Activated naive CD4-positive, alpha-beta T cell treated with Interleukin-2 at 50 U/mL for 16 hours (primary cell): ENCODE measurements at regions not wholly inside any gene's neighbourhood (a gene's known extent, or its start where the extent isn't known, plus 50 kb on each side); places are given as distances from the start of the nearest gene placed in this dataset.

Experiments
- DNase-seq: peaks from one replicate; pipeline ENCODE4 v3.0.0-alpha.2; 2020

GRCh38 chr18:67710639-67711038, 194.1 kb upstream of the DSEL start:
- no peak for DNase-seq

- DNase-seq = no peak
Observed at GRCh38 chr18:67705748-67706147, 189.2 kb upstream of the DSEL start.

DNA sequence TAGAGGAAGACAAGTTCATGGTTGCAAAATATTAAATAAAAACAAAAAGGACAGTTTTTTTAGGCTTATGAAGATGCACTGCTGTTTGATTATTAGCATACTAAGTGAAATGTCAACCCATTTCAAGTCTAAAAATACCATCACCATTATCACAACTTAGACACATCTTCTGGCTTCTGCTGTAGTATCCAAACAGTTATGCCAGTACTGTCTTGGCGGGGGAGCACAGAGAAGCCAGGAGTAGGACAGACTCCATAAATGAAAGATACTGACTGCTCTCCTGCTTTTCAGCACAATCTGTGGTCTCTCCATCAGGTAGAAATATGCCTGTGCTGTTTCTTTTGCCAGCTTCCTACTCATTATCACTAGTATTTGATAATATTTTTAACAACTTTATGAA, 179.2 kb upstream of the DSEL start:
- no peak for DNase-seq

DNA sequence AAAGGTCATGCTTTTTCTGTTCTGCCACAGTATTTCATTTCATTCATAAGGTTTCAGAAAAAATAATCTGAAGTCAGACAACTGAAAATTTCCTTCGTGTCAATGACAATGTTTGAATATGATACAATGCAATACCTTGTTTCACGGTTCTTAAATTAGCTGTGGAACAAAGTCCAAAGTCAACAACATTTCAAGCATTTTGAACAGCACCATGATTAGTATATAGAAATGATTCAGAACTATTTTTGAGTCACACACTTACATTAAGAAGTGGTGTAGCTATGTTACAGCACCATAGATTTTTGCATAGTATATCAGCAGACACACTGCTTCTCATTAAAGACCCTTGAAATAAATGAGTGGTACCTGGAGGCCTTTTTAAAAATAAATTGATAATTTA, 178.3 kb upstream of the DSEL start:
- no peak for DNase-seq

- no peak for DNase-seq
Observed at GRCh38 chr18:67692811-67693210, 176.3 kb upstream of the DSEL start.

- DNase-seq = no peak
Observed at GRCh38 chr18:67682516-67682915, 166.0 kb upstream of the DSEL start.

DNA sequence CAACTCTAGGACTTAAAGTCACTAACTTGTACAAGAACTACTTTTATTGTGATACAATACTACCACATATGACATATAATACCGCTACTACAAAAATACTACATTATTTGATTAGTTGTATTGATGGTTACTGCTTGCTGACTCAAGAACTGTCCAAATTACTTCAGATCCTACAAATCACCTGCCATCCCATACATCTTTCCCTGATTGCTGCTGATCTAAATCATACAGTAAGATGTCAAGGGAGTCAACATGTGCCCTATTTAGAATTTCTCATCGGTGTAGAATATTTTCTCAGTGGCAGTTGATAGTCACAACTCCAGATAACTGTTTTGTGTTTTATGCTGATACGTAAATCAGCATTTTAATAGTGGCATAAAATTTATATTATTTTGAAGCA, 161.0 kb upstream of the DSEL start:
- no peak for DNase-seq

GRCh38 chr18:67672716-67673115, 156.2 kb upstream of the DSEL start:
- DNase-seq = no peak

DNA sequence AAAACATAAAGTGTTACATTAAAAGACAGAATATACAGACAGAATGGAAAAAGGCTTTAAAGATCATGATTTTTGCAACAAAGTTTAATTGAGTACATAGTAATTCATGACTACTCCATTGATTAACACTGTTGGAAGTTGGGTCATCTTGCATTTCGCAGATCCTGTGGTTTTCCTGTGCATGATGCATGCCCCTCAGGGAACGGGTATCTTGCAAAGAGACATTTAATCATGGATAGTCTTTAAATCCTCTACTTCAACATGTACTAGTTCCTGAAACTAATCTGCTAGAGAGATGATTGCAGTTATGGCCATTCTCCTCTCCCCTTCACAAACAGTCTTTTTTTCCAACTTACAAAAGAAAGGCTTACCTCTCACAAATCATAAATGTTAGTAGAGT, 155.6 kb upstream of the DSEL start:
- no peak for DNase-seq

- no peak for DNase-seq
Observed at GRCh38 chr18:67670024-67670543, 153.6 kb upstream of the DSEL start.

DNA sequence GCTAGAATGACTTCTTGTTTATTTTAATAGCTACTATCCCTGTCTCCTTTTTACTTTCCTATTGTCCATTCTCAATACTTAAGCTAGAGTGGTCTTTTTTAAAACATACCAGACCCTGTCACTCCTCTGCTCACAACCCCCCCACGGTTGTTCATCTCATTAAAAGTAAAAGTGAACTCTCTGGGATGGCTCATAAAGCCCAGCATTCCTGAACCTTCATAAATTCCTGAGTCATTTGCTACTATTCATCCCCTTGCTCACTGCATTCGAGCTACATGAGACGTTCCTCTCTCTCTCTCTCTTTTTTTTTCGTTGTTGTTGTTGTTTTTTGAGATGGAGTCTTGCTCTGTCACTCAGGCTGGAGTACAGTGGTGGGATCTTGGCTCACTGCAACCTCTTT, 148.7 kb upstream of the DSEL start:
- DNase-seq = no peak

DNA sequence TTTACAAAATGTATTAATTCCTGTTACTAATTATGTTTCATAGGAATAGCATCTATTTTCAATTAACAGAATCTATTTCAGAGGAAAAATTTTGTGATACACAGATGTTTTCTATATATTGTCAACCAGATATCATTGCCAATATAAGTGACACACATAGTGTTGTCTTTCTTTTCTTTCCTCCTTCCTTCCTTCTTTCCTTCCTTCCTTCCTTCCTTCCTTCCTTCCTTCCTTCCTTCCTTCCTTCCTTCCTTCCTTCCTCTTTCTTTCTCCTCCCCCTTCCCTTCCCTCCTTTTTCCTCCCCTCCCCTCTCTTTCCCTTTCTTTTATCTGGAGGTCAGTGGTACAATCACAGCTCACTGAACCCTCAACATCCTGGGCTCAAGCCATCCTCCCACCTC, 146.5 kb upstream of the DSEL start:
- no peak for DNase-seq

DNA sequence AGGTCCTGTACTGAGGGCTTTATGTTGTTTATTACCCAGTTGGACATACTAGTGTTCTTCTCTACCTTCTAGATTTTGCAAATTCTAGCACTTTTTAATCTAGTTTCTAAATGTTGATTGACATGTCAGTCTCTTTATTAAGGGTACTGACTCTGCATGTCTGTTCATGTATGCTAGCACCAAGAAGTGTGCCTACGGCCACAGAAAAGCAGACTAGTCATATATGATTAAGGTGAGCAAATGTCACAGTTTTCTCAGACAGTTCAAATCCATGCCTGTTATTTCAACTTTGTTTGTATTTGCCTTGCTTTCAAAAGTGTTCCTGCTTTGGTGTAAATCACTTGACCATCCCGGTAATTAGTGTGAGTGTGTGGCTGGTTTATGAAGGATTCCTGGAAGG, 145.0 kb upstream of the DSEL start:
- no peak for DNase-seq

- DNase-seq = no peak
Observed at GRCh38 chr18:67654101-67654500, 137.6 kb upstream of the DSEL start.

DNA sequence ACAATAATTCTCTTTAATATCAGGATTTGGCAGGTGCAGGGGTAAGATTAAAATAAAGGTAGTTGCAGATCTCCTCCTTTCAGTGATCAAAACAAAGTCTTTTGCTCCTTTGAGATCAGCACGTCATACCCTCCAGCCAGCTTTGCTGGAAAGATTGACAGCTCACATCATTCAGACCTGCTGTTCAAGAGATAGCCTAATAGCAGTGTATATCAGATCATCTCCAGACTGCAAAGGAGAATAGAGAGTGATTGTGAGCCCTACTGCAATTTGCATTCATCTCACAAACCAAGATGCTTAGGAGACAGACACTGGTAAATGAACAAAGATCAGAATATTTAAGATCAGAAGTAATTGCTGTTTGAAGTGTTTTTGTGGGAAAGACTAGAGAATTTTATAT, 135.8 kb upstream of the DSEL start:
- DNase-seq = no peak

DNA sequence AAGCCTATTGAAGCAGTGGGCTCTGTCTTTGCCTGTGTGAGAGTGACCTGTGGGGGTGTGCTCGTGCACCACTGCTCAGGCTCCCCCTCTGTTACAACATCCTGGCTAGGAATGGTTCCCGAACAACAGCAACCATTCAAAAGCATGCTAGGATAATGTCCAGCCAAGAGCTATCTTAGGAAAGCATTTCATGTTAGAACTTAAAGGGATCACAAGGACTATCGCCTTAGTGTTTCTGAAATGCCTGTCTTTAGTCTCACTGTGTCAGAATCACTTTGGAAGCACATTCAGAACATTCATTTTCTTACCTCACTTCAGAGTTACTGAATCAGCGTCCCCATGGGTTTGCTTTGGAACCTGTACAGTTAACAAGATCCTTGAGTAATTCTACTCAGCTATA, 134.9 kb upstream of the DSEL start:
- no peak for DNase-seq

DNA sequence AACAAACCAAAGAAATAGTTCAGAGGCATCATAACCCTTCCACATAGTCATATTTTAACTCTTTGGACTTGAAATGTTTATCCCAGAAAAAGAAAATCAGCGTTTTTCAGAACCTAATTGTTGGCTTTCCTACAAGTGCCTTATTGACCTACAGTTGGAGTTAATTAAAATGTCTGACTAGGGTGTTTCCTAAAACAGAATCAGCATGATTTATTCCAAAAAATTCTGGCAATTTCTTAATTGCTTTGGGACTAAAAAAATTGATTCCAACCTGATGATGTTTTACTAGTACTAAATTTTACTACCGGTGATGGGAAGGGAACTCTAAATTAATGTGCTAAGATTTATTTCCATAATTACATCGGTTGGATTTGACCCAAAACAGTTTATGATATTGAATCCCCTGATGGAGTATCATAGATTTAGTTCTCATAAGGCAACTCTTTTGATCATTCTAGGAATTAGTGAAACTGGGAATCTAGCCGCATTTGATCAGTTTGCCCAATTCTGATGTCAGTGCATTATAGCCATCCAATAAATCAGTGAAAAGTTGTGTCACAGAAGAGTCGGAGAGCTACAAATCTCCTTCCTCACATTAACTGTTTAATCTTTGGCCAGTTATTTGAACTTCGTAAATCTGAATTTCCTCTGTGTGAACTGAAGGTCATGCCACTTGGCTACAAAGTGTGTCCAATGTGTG, 134.3 kb upstream of the DSEL start:
- no peak for DNase-seq

DNA sequence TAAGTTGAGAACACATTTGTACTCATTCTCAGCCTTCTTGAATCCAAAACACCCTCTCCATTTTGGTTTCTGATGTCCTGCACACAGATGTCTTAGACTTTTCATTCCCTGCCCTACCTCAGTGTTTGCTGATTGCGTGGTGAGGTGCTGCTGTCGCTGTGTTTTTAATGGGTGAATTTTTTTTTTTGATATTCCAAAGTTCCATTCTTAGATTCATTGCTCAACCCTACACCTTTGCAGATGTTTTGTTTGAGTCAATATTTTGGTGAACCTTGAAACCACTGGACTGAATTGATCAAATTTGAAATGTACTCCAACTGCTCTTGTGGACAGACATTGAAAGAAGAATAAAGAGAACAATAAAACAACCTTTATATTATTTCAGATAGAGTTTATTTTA, 130.4 kb upstream of the DSEL start:
- no peak for DNase-seq

DNA sequence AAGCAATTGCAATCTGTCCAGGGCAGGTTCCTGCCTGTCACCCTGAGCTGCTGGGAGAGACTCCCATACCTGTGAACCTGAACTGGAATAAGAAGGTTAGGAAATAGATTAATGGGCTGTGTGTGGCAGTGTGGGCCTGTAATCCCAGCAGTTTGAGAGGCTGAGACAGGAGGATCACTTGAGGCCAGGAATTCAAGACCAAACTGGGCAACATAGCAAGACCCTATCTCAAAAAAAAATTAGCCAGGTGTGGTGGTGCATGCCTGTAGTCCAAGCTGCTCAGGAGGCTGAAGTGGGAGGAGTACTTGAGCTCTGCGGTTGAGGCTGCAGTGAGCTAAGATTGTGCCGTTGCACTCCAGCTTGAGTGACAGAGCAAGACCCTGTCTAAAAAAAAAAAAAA, 127.7 kb upstream of the DSEL start:
- no peak for DNase-seq

- DNase-seq = no peak
Observed at GRCh38 chr18:67639872-67640271, 123.4 kb upstream of the DSEL start.

DNA sequence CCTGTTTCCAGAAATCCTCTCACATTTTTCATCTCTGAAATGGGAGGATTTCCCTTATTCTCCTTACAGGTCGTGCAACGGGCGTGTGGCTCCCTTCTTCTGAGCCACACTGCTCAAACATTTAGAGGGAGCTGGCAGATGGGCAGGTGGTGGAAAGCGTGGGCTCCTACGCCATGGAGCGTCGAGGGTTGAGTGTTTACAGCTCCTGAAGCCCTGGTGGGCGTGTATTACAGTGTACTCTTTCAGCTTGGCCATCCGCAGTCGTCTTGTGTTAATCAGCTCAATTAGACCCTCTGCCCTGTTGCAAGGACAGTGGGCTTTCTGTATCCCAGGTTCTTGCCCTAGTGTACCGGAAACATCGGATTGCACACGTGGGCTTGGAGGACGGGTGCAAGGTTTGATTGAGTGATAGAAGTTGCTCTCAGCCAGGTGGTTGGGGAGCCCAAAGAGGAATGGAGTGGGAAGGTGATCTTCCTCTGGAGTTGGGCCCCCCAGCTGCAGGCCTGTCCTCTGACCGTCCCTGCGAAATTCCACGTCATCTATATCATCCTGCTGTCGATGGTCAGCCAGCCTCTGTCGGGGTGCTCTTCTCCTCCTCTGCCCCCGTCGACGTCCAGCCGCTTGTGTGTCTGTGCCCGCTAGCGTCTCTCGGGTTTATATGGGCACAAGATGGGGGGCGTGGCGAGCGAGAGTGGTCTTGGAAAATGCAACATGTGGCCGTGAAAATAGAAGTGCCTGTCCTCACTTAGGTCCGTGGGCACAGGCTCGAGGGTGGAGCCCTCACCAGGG, 120.3 kb upstream of the DSEL start:
- no peak for DNase-seq

- no peak for DNase-seq
Observed at GRCh38 chr18:67634631-67635338, 118.3 kb upstream of the DSEL start.

GRCh38 chr18:67633939-67634338, 117.4 kb upstream of the DSEL start:
- no peak for DNase-seq

DNA sequence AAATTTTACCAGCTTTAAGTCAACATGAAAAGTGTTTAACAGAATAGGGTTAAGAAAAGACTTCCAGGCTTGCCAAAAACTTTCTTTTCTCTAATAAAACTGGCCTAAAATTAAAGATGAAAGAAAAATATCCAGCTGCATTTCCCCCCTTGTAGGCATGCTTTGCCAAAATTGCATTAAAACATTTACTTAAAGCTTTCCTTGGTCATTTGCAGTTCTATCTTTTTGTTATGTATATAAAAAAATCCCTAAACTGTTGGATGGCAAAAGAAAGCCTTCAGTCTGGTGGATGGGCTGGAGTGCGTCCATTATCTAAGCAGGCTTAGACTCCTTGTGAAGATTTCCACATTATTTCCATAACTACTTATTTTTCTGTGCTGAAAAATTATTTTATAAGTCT, 105.4 kb upstream of the DSEL start:
- DNase-seq = no peak
